ENCODE measurements at regions not wholly inside any gene's neighbourhood (a gene's known extent, or its start where the extent isn't known, plus 50 kb on each side); places are given as distances from the start of the nearest gene placed in this dataset.

DNA sequence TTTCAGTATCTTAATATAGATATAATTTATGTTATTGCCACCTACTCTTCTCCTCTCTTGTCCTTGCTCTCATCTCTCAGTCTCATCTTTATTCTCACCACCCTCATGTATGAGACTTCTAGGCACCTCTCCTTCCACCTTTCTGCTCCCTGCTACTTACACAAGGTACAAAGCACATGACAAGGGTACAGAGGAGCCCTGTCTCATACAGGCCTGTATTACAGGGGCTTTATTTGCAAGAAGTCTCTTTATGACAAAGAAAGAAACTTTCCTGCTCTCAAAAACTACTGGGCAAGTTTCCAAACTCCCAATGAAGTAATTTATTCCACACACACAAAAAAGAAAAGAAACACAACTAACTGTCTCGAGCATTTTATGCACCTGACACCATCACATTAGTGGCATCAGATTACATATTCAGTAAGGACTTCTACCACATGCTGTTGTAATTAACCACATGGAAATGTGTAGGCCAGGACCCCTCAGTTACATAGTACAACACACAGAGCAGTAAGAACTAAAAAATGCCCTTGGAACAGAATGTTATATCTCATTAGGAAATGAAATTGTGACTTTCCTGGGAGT lies 253.1 kb downstream of the FZD1 start (continued):
- TF ChIP-seq ZNF580 (tag by site-specific recombination; IDR thresholded peaks at IDR 0.05) (no peak), ZNF664 (tag by site-specific recombination; IDR thresholded peaks at IDR 0.05) (no peak), ZNF248 (tag by site-specific recombination; IDR thresholded peaks at IDR 0.05) (no peak), ZNF23 (tag by site-specific recombination; IDR thresholded peaks at IDR 0.05; ENCODE audit: borderline replicate concordance) (no peak), ZNF426 (tag by site-specific recombination; IDR thresholded peaks at IDR 0.05) (no peak), ZNF184 (tag by site-specific recombination; IDR thresholded peaks at IDR 0.05) (no peak), ZNF843 (tag by site-specific recombination; IDR thresholded peaks at IDR 0.05) (no peak), ZNF146 (tag by site-specific recombination; IDR thresholded peaks at IDR 0.05) (no peak), ZNF214 (tag by site-specific recombination; IDR thresholded peaks at IDR 0.05; ENCODE audit: borderline replicate concordance) (no peak), ZNF18 (tag by site-specific recombination; IDR thresholded peaks at IDR 0.05) (no peak), ZNF791 (tag by site-specific recombination; IDR thresholded peaks at IDR 0.05) (no peak), ZNF132 (tag by site-specific recombination; IDR thresholded peaks at IDR 0.05; ENCODE audit: borderline replicate concordance) (no peak), FEZF1 (tag by site-specific recombination; IDR thresholded peaks at IDR 0.05) (0 out of 2 replicates have a peak, but pooled peaks have one; percentile 16), ZNF37A (tag by site-specific recombination; IDR thresholded peaks at IDR 0.05) (no peak), PRDM1 (tag by site-specific recombination; IDR thresholded peaks at IDR 0.05) (no peak), ZNF513 (tag by site-specific recombination; IDR thresholded peaks at IDR 0.05) (no peak), ZNF596 (tag by site-specific recombination; IDR thresholded peaks at IDR 0.05) (no peak), ZNF585B (tag by site-specific recombination; IDR thresholded peaks at IDR 0.05) (no peak), ZNF514 (tag by site-specific recombination; IDR thresholded peaks at IDR 0.05) (no peak), ZNF623 (tag by site-specific recombination; IDR thresholded peaks at IDR 0.05) (no peak), ZNF600 (tag by site-specific recombination; IDR thresholded peaks at IDR 0.05) (no peak), ZNF335 (tag by site-specific recombination; conservative IDR thresholded peaks at IDR 0.05) (peak; percentile 33; the same call in 1 of the 2 replicates), ZNF707 (tag by site-specific recombination; IDR thresholded peaks at IDR 0.05) (no peak), OSR2 (tag by site-specific recombination; IDR thresholded peaks at IDR 0.05) (no peak), ZNF114 (tag by site-specific recombination; IDR thresholded peaks at IDR 0.05) (no peak), ZNF561 (tag by site-specific recombination; IDR thresholded peaks at IDR 0.05; ENCODE audit: borderline replicate concordance) (no peak), ZNF16 (tag by site-specific recombination; IDR thresholded peaks at IDR 0.05; ENCODE audit: low read depth) (no peak)

DNA sequence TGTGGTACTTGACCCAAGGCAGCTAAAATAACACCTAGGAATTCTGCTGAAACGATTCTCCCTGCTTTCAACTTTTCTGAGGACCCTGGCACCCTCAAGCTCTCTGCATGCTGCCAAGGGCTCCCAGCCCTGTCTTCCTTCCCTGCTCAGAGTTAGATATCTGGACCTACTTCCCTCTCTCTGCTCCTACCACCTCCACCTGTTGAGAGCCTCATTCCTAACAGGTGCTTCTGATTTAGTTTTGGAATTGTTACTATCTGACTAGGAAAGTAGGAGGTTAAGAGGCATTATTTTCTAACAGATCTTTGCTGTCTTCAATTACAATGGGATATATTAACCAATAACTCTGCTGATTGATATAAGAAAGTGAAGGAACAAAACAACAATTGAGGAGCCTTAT lies 253.8 kb downstream of the FZD1 start:
- CTCF ChIA-PET = no interaction called here
- POLR2A ChIA-PET = no interaction called here

More for the DNA sequence above, 253.8 kb downstream of the FZD1 start:
- H3K4me3 ChIP-seq (ENCODE audit: low read depth, low read length) = no peak overlapping the region
- no peaks in the 10 kb centered on the region for H3K36me3 ChIP-seq (ENCODE audit: control insufficient read depth in 2 of 2, insufficient read depth in 1 of 2, low read length in 2 of 2)
- no peak overlapping the region for H3K27ac ChIP-seq (ENCODE audit: extremely low read depth, low read depth, low read length)
- no peaks in the 10 kb centered on the region for H3K9me3 ChIP-seq (ENCODE audit: control insufficient read depth, insufficient read depth, low read depth, low read length)
- peaks cover 4% of the 10 kb centered on the region; the same call in 1 of the 2 replicates for H3K4me1 ChIP-seq (ENCODE audit: control insufficient read depth, insufficient read depth, low read length)
- TF ChIP-seq OSR2 (tag by site-specific recombination; IDR thresholded peaks at IDR 0.05) (no peak), SCRT2 (tag by site-specific recombination; IDR thresholded peaks at IDR 0.05) (peak; percentile 76), WT1 (tag by site-specific recombination; IDR thresholded peaks at IDR 0.05) (no peak), ZNF16 (tag by site-specific recombination; IDR thresholded peaks at IDR 0.05; ENCODE audit: low read depth) (no peak), ZNF2 (tag by site-specific recombination; IDR thresholded peaks at IDR 0.05) (no peak), SCRT1 (tag by site-specific recombination; IDR thresholded peaks at IDR 0.05; ENCODE audit: borderline replicate concordance) (peak; percentile 51; the same call in 1 of the 2 replicates), REPIN1 (tag by site-specific recombination; IDR thresholded peaks at IDR 0.05; ENCODE audit: low read depth) (no peak), TRIM28 (IDR thresholded peaks at IDR 0.05; ENCODE audit: borderline replicate concordance, low read length) (no peak), ZNF391 (tag by site-specific recombination; IDR thresholded peaks at IDR 0.05; ENCODE audit: borderline replicate concordance, low read depth) (no peak)
- TF ChIP-seq, protein P1, sequence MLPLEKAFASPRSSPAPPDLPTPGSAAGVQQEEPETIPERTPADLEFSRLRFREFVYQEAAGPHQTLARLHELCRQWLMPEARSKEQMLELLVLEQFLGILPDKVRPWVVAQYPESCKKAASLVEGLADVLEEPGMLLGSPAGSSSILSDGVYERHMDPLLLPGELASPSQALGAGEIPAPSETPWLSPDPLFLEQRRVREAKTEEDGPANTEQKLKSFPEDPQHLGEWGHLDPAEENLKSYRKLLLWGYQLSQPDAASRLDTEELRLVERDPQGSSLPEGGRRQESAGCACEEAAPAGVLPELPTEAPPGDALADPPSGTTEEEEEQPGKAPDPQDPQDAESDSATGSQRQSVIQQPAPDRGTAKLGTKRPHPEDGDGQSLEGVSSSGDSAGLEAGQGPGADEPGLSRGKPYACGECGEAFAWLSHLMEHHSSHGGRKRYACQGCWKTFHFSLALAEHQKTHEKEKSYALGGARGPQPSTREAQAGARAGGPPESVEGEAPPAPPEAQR (tag by site-specific recombination; IDR thresholded peaks at IDR 0.05) = no peak
